ENCODE measurements at regions not wholly inside any gene's neighbourhood (a gene's known extent, or its start where the extent isn't known, plus 50 kb on each side); places are given as distances from the start of the nearest gene placed in this dataset.

GRCh38 chr2:145325485-145325884, 805.6 kb upstream of the ZEB2 start:
- no peak for DNase-seq (ENCODE audit: low read depth)

- no peak for DNase-seq (ENCODE audit: low read depth)
Observed at GRCh38 chr2:145324748-145325147, 804.8 kb upstream of the ZEB2 start.

GRCh38 chr2:145323512-145323911, 803.6 kb upstream of the ZEB2 start:
- peak; percentile 13 for DNase-seq (ENCODE audit: low read depth)

GRCh38 chr2:145321344-145321743, 801.4 kb upstream of the ZEB2 start:
- DNase-seq (ENCODE audit: low read depth): no peak

- DNase-seq (ENCODE audit: low read depth): no peak
Observed at GRCh38 chr2:145316496-145316895, 796.6 kb upstream of the ZEB2 start.

- DNase-seq (ENCODE audit: low read depth): no peak
Observed at GRCh38 chr2:145315053-145315452, 795.1 kb upstream of the ZEB2 start.

GRCh38 chr2:145314119-145314633, 794.3 kb upstream of the ZEB2 start:
- DNase-seq (ENCODE audit: low read depth): no peak

- no peak for DNase-seq (ENCODE audit: low read depth)
Observed at GRCh38 chr2:145305889-145306288, 786.0 kb upstream of the ZEB2 start.

GRCh38 chr2:145304501-145304900, 784.6 kb upstream of the ZEB2 start:
- DNase-seq (ENCODE audit: low read depth): no peak

GRCh38 chr2:145303536-145303935, 783.6 kb upstream of the ZEB2 start:
- DNase-seq (ENCODE audit: low read depth): no peak

GRCh38 chr2:145302886-145303285, 783.0 kb upstream of the ZEB2 start:
- DNase-seq (ENCODE audit: low read depth): no peak

- no peak for DNase-seq (ENCODE audit: low read depth)
Observed at GRCh38 chr2:145302451-145302850, 782.5 kb upstream of the ZEB2 start.

- no peak for DNase-seq (ENCODE audit: low read depth)
Observed at GRCh38 chr2:145299368-145299767, 779.4 kb upstream of the ZEB2 start.

GRCh38 chr2:145292166-145292565, 772.2 kb upstream of the ZEB2 start:
- no peak for DNase-seq (ENCODE audit: low read depth)

- DNase-seq (ENCODE audit: low read depth): no peak
Observed at GRCh38 chr2:145290986-145291385, 771.1 kb upstream of the ZEB2 start.

GRCh38 chr2:145289946-145290345, 770.0 kb upstream of the ZEB2 start:
- no peak for DNase-seq (ENCODE audit: low read depth)

GRCh38 chr2:145288650-145289496, 769.0 kb upstream of the ZEB2 start:
- no peak for DNase-seq (ENCODE audit: low read depth)

- DNase-seq (ENCODE audit: low read depth): no peak
Observed at GRCh38 chr2:145287736-145288135, 767.8 kb upstream of the ZEB2 start.

GRCh38 chr2:145286716-145287275, 766.9 kb upstream of the ZEB2 start:
- DNase-seq (ENCODE audit: low read depth): no peak

- DNase-seq (ENCODE audit: low read depth): no peak
Observed at GRCh38 chr2:145284551-145284950, 764.6 kb upstream of the ZEB2 start.

GRCh38 chr2:145283131-145283530, 763.2 kb upstream of the ZEB2 start:
- no peak for DNase-seq (ENCODE audit: low read depth)

- DNase-seq (ENCODE audit: low read depth): peak; percentile 41
Observed at GRCh38 chr2:145277922-145278321, 758.0 kb upstream of the ZEB2 start.

- no peak for DNase-seq (ENCODE audit: low read depth)
Observed at GRCh38 chr2:145273840-145274239, 753.9 kb upstream of the ZEB2 start.

GRCh38 chr2:145268931-145269330, 749.0 kb upstream of the ZEB2 start:
- DNase-seq (ENCODE audit: low read depth): no peak

All from non-pigmented ciliary epithelial cell (primary cell).